T-cell (primary cell): ENCODE measurements at regions not wholly inside any gene's neighbourhood (a gene's known extent, or its start where the extent isn't known, plus 50 kb on each side); places are given as distances from the start of the nearest gene placed in this dataset.

Source experiments
- ATAC-seq, 4 experiments: fragments of 200-7000 bp in 3 of 4; fragments of 150-1000 bp in 1 of 4; cut with Tn5 transposase; replicated peaks in 1 of 4; 1 replicate in 3 of 4; 2 replicates in 1 of 4; pipeline ENCODE4 v1.10.0; 2021; ENCODE audit warnings: moderate library complexity in 3 of 4, mild to moderate bottlenecking in 2 of 4, moderate number of reproducible peaks in 1 of 4
- CTCF ChIA-PET, 2 donors: fragments of 300-600 bp; sonication (Branson Sonifier 250); formaldehyde crosslinking; loops; one replicate each; lab custom pipeline; 2022; ENCODE audit warnings: antibody characterized with exemption in 2 of 2; lab: Charles Lee
- POLR2A ChIA-PET, 2 donors: fragments of 300-600 bp; sonication (Branson Sonifier 250); formaldehyde crosslinking; loops; one replicate each; lab custom pipeline; 2022; ENCODE audit warnings: antibody characterized with exemption in 2 of 2; lab: Charles Lee
- DNase-seq, 35 experiments: peaks; one replicate each; pipeline versions ENCODE4 v3.0.0 to v3.0.0-alpha.2; 2013 to 2023
- H3K27ac ChIP-seq: one replicate; pipeline ENCODE4 v1.5.1; 2013; ENCODE audit warnings: low read length
- H3K27me3 ChIP-seq, 2 experiments: replicated peaks in 1 of 2; 1 replicate in 1 of 2; 2 replicates in 1 of 2; pipeline versions ENCODE4 v1.6.1 to v1.7.0; 2013; ENCODE audit warnings: low read length in 1 of 2, mixed read lengths in 1 of 2; ENCODE audit not compliant: control insufficient read depth in 2 of 2, insufficient read depth in 2 of 2; ENCODE audit errors: extremely low read depth in 1 of 2
- H3K36me3 ChIP-seq, 2 donors: 1 replicate in 1 of 2; 2 replicates in 1 of 2; pipeline versions ENCODE4 v1.6.1 to v1.7.0; 2013; ENCODE audit warnings: low read length in 1 of 2; ENCODE audit not compliant: control insufficient read depth in 2 of 2, insufficient read depth in 1 of 2; ENCODE audit errors: extremely low read depth in 1 of 2
- H3K4me1 ChIP-seq, 2 experiments: 1 replicate in 1 of 2; 2 replicates in 1 of 2; pipeline versions ENCODE4 v1.6.1 to v1.7.0; 2013; ENCODE audit warnings: low read length in 2 of 2, mixed read lengths in 1 of 2; ENCODE audit not compliant: insufficient read depth in 2 of 2, control insufficient read depth in 1 of 2; ENCODE audit errors: extremely low read depth in 1 of 2
- H3K4me3 ChIP-seq, 2 donors: 1 replicate in 1 of 2; 2 replicates in 1 of 2; pipeline versions ENCODE4 v1.5.1 to v1.7.0; 2013; ENCODE audit warnings: mild to moderate bottlenecking in 2 of 2, low read length in 1 of 2, moderate library complexity in 1 of 2; ENCODE audit not compliant: control insufficient read depth in 1 of 2; ENCODE audit errors: extremely low read depth in 1 of 2
- H3K9me3 ChIP-seq: 2 replicates; pipeline ENCODE4 v1.7.0; 2013
- H3K27ac Mint-ChIP-seq, 2 donors: one replicate each; pipeline ENCODE4 v1.8.0; 2020 to 2021; ENCODE audit warnings: mild to moderate bottlenecking in 2 of 2, mixed read lengths in 2 of 2
- H3K27me3 Mint-ChIP-seq, 2 donors: one replicate each; pipeline ENCODE4 v1.8.0; 2021 to 2022; ENCODE audit warnings: mixed read lengths in 2 of 2
- H3K36me3 Mint-ChIP-seq: one replicate; pipeline ENCODE4 v1.8.0; 2021; ENCODE audit warnings: mixed read lengths
- H3K4me1 Mint-ChIP-seq, 3 donors: one replicate each; pipeline ENCODE4 v1.8.0; 2020 to 2022; ENCODE audit warnings: mixed read lengths in 3 of 3, mild to moderate bottlenecking in 1 of 3
- H3K4me3 Mint-ChIP-seq, 3 donors: one replicate each; pipeline ENCODE4 v1.8.0; 2020 to 2022; ENCODE audit warnings: mild to moderate bottlenecking in 3 of 3, mixed read lengths in 3 of 3, moderate library complexity in 3 of 3
- H3K9me3 Mint-ChIP-seq, 3 donors: one replicate each; pipeline ENCODE4 v1.8.0; 2020 to 2022; ENCODE audit warnings: mixed read lengths in 3 of 3
- WGBS: methylation state at CpG from one replicate; pipeline ENCODE4 v1.1.5; 2013; ENCODE audit warnings: missing lambda C conversion rate; ENCODE audit not compliant: insufficient coverage; 5-methylcytosine and 5-hydroxymethylcytosine counted together

DNA sequence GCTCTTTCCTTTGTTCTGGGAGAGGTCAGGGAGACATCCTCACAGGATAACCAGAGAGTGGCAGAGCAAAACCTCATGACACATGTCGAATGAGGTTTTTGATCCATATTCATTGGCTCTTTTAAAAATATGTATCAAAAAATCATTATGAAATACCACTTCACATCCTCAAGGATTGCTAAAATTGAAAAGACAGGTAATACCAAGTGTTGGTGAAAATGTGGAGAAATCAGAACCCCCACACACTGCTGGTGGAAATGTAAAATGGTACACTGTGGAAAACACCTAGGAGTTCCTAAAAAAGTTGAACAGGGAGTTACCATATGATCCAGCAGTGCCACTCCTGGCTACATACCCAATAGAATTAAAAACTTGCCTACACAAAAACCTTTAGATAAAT is 107.8 kb upstream of the ARID2 start:
- Histone ChIP-seq H3K27me3 (no peaks in the 10 kb centered on the region), H3K36me3 (no peaks in the 10 kb centered on the region), H3K4me1 (no peaks in the 10 kb centered on the region), H3K27ac (no peak overlapping the region), H3K4me3 (no peak overlapping the region), H3K9me3 (no peaks in the 10 kb centered on the region)
- ChIA-PET POLR2A (no interaction called here), CTCF (no interaction called here)
- H3K9me3 Mint-ChIP-seq = peaks cover 0 to 2% (median 0%) of the 10 kb centered on the region in 3 donors
- DNase-seq (no peak), ATAC-seq (no peak)
- no peak overlapping the region for H3K4me3 Mint-ChIP-seq
- no peaks in the 10 kb centered on the region for H3K4me1 Mint-ChIP-seq
- H3K27ac Mint-ChIP-seq = no peak overlapping the region
- peaks cover 4 to 11% of the 10 kb centered on the region in 2 donors for H3K27me3 Mint-ChIP-seq
- no CpG with 5 or more reads among the region's 1 CpG for WGBS
- H3K36me3 Mint-ChIP-seq = peaks cover 3% of the 10 kb centered on the region

DNA sequence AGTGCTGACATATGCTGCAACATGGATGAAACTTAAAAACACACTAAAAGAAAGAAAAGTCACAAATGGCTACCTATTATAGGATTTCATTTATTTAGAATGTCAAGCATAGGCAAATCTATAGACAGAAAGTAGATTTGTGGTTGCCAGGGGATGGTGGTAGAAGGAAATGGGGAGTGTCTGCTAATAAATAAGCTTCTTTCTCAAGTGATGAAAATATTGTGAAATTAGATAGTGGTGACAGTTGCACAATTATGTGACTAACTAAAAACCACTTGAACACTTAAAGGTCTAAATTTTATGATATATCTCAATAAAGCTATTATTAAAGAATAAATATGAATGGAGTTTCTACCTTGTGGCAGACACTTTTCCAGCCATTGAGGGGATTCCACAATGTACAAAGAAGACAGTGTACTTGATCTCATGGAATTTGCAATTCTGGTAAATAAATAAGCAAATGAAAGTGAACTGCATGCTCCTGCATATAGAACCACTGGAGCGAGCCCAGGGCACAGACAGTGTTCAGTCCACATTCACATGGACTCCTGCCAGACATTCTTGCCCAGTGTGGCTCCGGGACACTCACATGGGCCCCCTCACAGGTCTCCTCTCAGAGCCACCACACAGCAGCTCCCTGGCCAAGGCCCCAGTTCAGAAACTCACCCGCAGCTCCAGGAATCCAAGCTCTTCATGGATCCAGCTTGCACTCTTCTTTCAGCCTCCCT is 107.1 kb upstream of the ARID2 start:
- no peaks in the 10 kb centered on the region for H3K4me1 Mint-ChIP-seq
- no peak overlapping the region for H3K27ac ChIP-seq
- no peaks in the 10 kb centered on the region for H3K36me3 ChIP-seq
- H3K27me3 ChIP-seq = no peaks in the 10 kb centered on the region
- 77% methylated on average over 3 of the region's 3 CpGs for WGBS
- peaks cover 0 to 2% (median 0%) of the 10 kb centered on the region in 3 donors for H3K9me3 Mint-ChIP-seq
- CTCF ChIA-PET = no interaction called here
- H3K27ac Mint-ChIP-seq = no peak overlapping the region
- H3K4me1 ChIP-seq = no peaks in the 10 kb centered on the region
- POLR2A ChIA-PET = no interaction called here
- peaks cover 3% of the 10 kb centered on the region for H3K36me3 Mint-ChIP-seq
- DNase-seq (no peak), ATAC-seq (no peak)
- H3K27me3 Mint-ChIP-seq = peaks cover 7 to 11% of the 10 kb centered on the region in 2 donors
- no peaks in the 10 kb centered on the region for H3K9me3 ChIP-seq
- no peak overlapping the region for H3K4me3 ChIP-seq
- H3K4me3 Mint-ChIP-seq = no peak overlapping the region

DNA sequence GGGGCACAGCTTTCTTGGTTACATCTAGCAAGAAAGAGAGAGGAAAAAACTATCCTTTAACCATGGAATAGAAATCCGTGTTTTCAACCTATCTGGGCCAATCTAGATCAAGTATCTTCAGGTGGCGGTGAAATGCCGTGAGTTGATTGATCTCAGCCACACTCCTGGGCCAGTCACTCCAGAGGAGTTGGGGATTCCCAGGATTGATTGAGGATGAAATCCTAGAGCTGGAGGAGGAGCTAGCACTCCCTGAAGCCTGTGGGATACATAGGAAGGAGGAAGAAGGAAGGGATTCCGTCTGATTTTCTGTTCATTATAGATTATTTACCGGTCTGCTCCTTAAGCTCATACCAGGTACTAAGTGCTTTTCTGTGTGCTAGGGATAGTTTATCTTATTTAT is 106.3 kb upstream of the ARID2 start:
- ATAC-seq = no peak
- Mint-ChIP-seq H3K36me3 (peaks cover 3% of the 10 kb centered on the region), H3K4me3 (no peak overlapping the region), H3K4me1 (no peaks in the 10 kb centered on the region), H3K9me3 (peaks cover 0 to 2% (median 0%) of the 10 kb centered on the region in 3 donors), H3K27me3 (peaks cover 8 to 11% of the 10 kb centered on the region in 2 donors), H3K27ac (no peak overlapping the region)
- Histone ChIP-seq H3K4me3 (no peak overlapping the region), H3K36me3 (no peaks in the 10 kb centered on the region), H3K9me3 (no peaks in the 10 kb centered on the region), H3K27me3 (no peaks in the 10 kb centered on the region), H3K27ac (no peak overlapping the region), H3K4me1 (no peaks in the 10 kb centered on the region)
- 93% methylated on average over 3 of the region's 5 CpGs for WGBS
- DNase-seq = no peak
- POLR2A ChIA-PET = no interaction called here
- CTCF ChIA-PET = no interaction called here

DNA sequence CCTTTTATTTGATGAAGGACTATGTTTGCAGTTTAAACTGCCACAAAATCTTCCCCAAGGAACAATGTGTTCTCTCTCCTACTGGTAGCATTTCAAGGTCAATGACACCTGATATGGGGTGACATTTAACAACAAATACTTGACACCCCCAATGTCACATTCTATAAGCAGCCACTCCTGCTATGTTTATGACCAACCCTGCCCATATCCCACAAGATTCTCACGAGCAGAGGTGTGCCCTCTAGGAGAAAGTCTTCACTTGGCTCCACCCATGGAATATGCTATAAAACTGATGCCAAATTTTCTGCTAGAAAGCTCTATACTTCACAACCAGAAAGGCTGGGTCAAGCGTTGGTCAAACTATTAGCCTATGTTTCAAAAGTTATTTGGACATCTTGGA is 105.6 kb upstream of the ARID2 start:
- ATAC-seq (no peak), DNase-seq (no peak)
- Histone ChIP-seq H3K4me1 (no peaks in the 10 kb centered on the region), H3K4me3 (no peak overlapping the region), H3K36me3 (no peaks in the 10 kb centered on the region), H3K27me3 (no peaks in the 10 kb centered on the region), H3K9me3 (no peaks in the 10 kb centered on the region), H3K27ac (no peak overlapping the region)
- 50% methylated on average over 1 of the region's 2 CpGs for WGBS
- H3K27me3 Mint-ChIP-seq = peaks cover 11 to 14% of the 10 kb centered on the region in 2 donors
- no peak overlapping the region for H3K27ac Mint-ChIP-seq
- peaks cover 0 to 2% (median 0%) of the 10 kb centered on the region in 3 donors for H3K9me3 Mint-ChIP-seq
- no peaks in the 10 kb centered on the region for H3K4me1 Mint-ChIP-seq
- CTCF ChIA-PET = no interaction called here
- H3K36me3 Mint-ChIP-seq = peaks cover 3% of the 10 kb centered on the region
- no peak overlapping the region for H3K4me3 Mint-ChIP-seq
- POLR2A ChIA-PET = no interaction called here

DNA sequence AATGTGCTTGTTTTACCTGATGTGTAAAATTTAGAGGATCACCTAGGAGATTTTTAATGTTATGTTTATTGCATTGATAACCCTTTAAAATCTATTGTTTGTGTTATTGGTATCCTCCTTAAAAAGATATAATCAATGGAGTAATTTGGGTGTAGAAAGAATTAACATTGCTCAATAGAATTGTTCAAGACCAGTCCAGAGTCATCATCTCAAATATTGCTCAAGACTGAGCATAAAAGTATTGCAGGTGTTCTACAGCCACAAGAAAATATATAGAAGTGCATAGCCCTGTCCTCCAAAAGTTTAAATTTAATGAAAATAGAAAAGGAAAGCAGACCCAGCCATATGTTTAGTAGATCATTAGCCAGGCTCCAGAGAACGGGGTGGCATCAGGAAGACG is 102.5 kb upstream of the ARID2 start:
- Histone ChIP-seq H3K4me1 (no peaks in the 10 kb centered on the region), H3K27ac (no peak overlapping the region), H3K4me3 (no peak overlapping the region), H3K9me3 (no peaks in the 10 kb centered on the region), H3K36me3 (no peaks in the 10 kb centered on the region), H3K27me3 (no peaks in the 10 kb centered on the region)
- no peaks in the 10 kb centered on the region for H3K4me1 Mint-ChIP-seq
- ChIA-PET CTCF (no interaction called here), POLR2A (no interaction called here)
- ATAC-seq (no peak), DNase-seq (no peak)
- no peaks in the 10 kb centered on the region for H3K9me3 Mint-ChIP-seq
- peaks cover 11 to 14% of the 10 kb centered on the region in 2 donors for H3K27me3 Mint-ChIP-seq
- no peak overlapping the region for H3K27ac Mint-ChIP-seq
- H3K36me3 Mint-ChIP-seq = no peaks in the 10 kb centered on the region
- no peak overlapping the region for H3K4me3 Mint-ChIP-seq
- WGBS = 88% methylated on average over 2 of the region's 2 CpGs

DNA sequence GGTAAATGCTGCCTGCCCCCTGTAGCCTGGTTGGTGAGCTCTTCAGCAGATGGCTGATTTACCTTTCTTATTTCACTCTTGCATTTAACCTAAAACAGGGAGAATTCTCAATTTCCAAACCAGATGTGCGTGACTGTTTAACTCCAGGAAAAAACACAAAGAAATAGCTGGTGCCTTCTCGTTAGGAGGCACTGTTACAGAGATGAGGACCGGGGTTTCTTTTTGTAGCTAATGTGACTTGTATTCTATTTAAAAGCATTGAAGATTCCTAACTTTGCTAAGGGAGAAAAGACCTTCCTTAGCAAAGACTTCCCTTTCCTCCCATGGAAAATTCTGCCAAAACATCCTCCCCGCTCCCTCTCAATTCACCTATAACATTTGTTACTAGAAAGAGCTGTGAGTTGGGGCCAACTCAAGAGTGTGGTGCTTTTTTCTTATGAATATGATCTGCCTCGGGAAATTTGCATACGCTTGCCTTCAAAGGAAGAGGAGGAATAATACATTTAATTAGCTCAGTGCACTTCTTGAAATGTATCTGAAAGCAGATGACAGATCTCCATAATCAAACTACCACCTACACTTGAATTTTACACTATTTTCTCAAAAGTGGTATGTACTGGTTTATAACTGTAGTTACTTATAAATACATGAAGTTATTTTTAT is 102.0 kb upstream of the ARID2 start:
- Histone ChIP-seq H3K4me1 (no peaks in the 10 kb centered on the region), H3K27ac (no peak overlapping the region), H3K36me3 (no peaks in the 10 kb centered on the region), H3K27me3 (no peaks in the 10 kb centered on the region), H3K9me3 (no peaks in the 10 kb centered on the region), H3K4me3 (no peak overlapping the region)
- Mint-ChIP-seq H3K27me3 (peaks cover 12 to 14% of the 10 kb centered on the region in 2 donors), H3K27ac (no peak overlapping the region), H3K4me3 (no peak overlapping the region), H3K4me1 (no peaks in the 10 kb centered on the region), H3K36me3 (no peaks in the 10 kb centered on the region), H3K9me3 (no peaks in the 10 kb centered on the region)
- no CpG with 5 or more reads among the region's 6 CpGs for WGBS
- DNase-seq = no peak
- ChIA-PET POLR2A (no interaction called here), CTCF (interaction anchor here in 1 of 2 donors (0.5 kb wide), 1 partner anchor 9 kb away, joined by 3 read pairs; no protein-coding TSS in a partner anchor)
- no peak for ATAC-seq
